ENCODE measurements at regions not wholly inside any gene's neighbourhood (a gene's known extent, or its start where the extent isn't known, plus 50 kb on each side); places are given as distances from the start of the nearest gene placed in this dataset.

- no peak overlapping the region for H3K4me3 ChIP-seq (ENCODE audit: insufficient read depth, low read length, poor library complexity, severe bottlenecking)
- no peak overlapping the region for H3K4me2 ChIP-seq (ENCODE audit: low read depth, low read length, poor library complexity, severe bottlenecking)
- no peak overlapping the region for H3K27ac ChIP-seq (ENCODE audit: low read depth, low read length)
- no peaks in the 10 kb centered on the region for H3K9me3 ChIP-seq (ENCODE audit: insufficient read depth, low read length)
- H3K36me3 ChIP-seq (ENCODE audit: low read length), result no peaks in the 10 kb centered on the region
- no peak overlapping the region for H2AFZ ChIP-seq (ENCODE audit: low read depth, low read length, severe bottlenecking)
- no peaks in the 10 kb centered on the region for H3K79me2 ChIP-seq (ENCODE audit: insufficient read depth, low read length)
- H4K20me1 ChIP-seq (ENCODE audit: low read depth, low read length), result no peaks in the 10 kb centered on the region
- TF ChIP-seq CTCF (IDR thresholded peaks at IDR 0.05; ENCODE audit: insufficient read depth, low read length, poor library complexity, severe bottlenecking), result no peak
- no peak for TF ChIP-seq EZH2phosphoT487 (conservative IDR thresholded peaks at IDR 0.05; ENCODE audit: low read length)
- H3K9me2 ChIP-seq (replicated peaks; ENCODE audit: insufficient read depth, low read length), result no peaks in the 10 kb centered on the region
- no peak overlapping the region for H3K9ac ChIP-seq (ENCODE audit: low read length)
- H3K27me3 ChIP-seq (ENCODE audit: low read length), result no peaks in the 10 kb centered on the region
- no peaks in the 10 kb centered on the region for H3F3A ChIP-seq (ENCODE audit: insufficient read depth)
Observed at GRCh38 chr10:8975535-8975934, 921.0 kb downstream of the GATA3 start.

- no peaks in the 10 kb centered on the region for H3K9me3 ChIP-seq (ENCODE audit: insufficient read depth, low read length)
- H2AFZ ChIP-seq (ENCODE audit: low read depth, low read length, severe bottlenecking), result no peak overlapping the region
- no peaks in the 10 kb centered on the region for H4K20me1 ChIP-seq (ENCODE audit: low read depth, low read length)
- no peak overlapping the region for H3K9ac ChIP-seq (ENCODE audit: low read length)
- H3K36me3 ChIP-seq (ENCODE audit: low read length), result no peaks in the 10 kb centered on the region
- no peaks in the 10 kb centered on the region for H3K79me2 ChIP-seq (ENCODE audit: insufficient read depth, low read length)
- no peak overlapping the region for H3K4me3 ChIP-seq (ENCODE audit: insufficient read depth, low read length, poor library complexity, severe bottlenecking)
- no peaks in the 10 kb centered on the region for H3F3A ChIP-seq (ENCODE audit: insufficient read depth)
- no peak for TF ChIP-seq EZH2phosphoT487 (conservative IDR thresholded peaks at IDR 0.05; ENCODE audit: low read length)
- no peaks in the 10 kb centered on the region for H3K27me3 ChIP-seq (ENCODE audit: low read length)
- no peak overlapping the region for H3K4me2 ChIP-seq (ENCODE audit: low read depth, low read length, poor library complexity, severe bottlenecking)
- no peak overlapping the region for H3K27ac ChIP-seq (ENCODE audit: low read depth, low read length)
- H3K9me2 ChIP-seq (replicated peaks; ENCODE audit: insufficient read depth, low read length), result no peaks in the 10 kb centered on the region
Observed at GRCh38 chr10:8978100-8978499, 923.6 kb downstream of the GATA3 start.

GRCh38 chr10:8979976-8980375 is 925.5 kb downstream of the GATA3 start:
- H2AFZ ChIP-seq (ENCODE audit: low read depth, low read length, severe bottlenecking), result no peak overlapping the region
- no peaks in the 10 kb centered on the region for H3K36me3 ChIP-seq (ENCODE audit: low read length)
- H3F3A ChIP-seq (ENCODE audit: insufficient read depth), result no peaks in the 10 kb centered on the region
- no peaks in the 10 kb centered on the region for H3K9me3 ChIP-seq (ENCODE audit: insufficient read depth, low read length)
- no peaks in the 10 kb centered on the region for H3K9me2 ChIP-seq (replicated peaks; ENCODE audit: insufficient read depth, low read length)
- H3K27me3 ChIP-seq (ENCODE audit: low read length), result no peaks in the 10 kb centered on the region
- no peaks in the 10 kb centered on the region for H3K79me2 ChIP-seq (ENCODE audit: insufficient read depth, low read length)
- TF ChIP-seq EZH2phosphoT487 (conservative IDR thresholded peaks at IDR 0.05; ENCODE audit: low read length) (no peak), CTCF (IDR thresholded peaks at IDR 0.05; ENCODE audit: insufficient read depth, low read length, poor library complexity, severe bottlenecking) (no peak)
- H3K9ac ChIP-seq (ENCODE audit: low read length), result no peak overlapping the region
- no peaks in the 10 kb centered on the region for H4K20me1 ChIP-seq (ENCODE audit: low read depth, low read length)
- H3K27ac ChIP-seq (ENCODE audit: low read depth, low read length), result no peak overlapping the region
- H3K4me3 ChIP-seq (ENCODE audit: insufficient read depth, low read length, poor library complexity, severe bottlenecking), result no peak overlapping the region
- H3K4me2 ChIP-seq (ENCODE audit: low read depth, low read length, poor library complexity, severe bottlenecking), result no peak overlapping the region

GRCh38 chr10:8981277-8981676 is 926.8 kb downstream of the GATA3 start:
- H3K79me2 ChIP-seq (ENCODE audit: insufficient read depth, low read length), result no peaks in the 10 kb centered on the region
- H3K27me3 ChIP-seq (ENCODE audit: low read length), result no peaks in the 10 kb centered on the region
- H3K4me3 ChIP-seq (ENCODE audit: insufficient read depth, low read length, poor library complexity, severe bottlenecking), result no peak overlapping the region
- H3K9ac ChIP-seq (ENCODE audit: low read length), result no peak overlapping the region
- no peak overlapping the region for H2AFZ ChIP-seq (ENCODE audit: low read depth, low read length, severe bottlenecking)
- H3K36me3 ChIP-seq (ENCODE audit: low read length), result no peaks in the 10 kb centered on the region
- no peak overlapping the region for H3K4me2 ChIP-seq (ENCODE audit: low read depth, low read length, poor library complexity, severe bottlenecking)
- H3K9me3 ChIP-seq (ENCODE audit: insufficient read depth, low read length), result no peaks in the 10 kb centered on the region
- no peaks in the 10 kb centered on the region for H3F3A ChIP-seq (ENCODE audit: insufficient read depth)
- H3K9me2 ChIP-seq (replicated peaks; ENCODE audit: insufficient read depth, low read length), result no peaks in the 10 kb centered on the region
- no peaks in the 10 kb centered on the region for H4K20me1 ChIP-seq (ENCODE audit: low read depth, low read length)
- H3K27ac ChIP-seq (ENCODE audit: low read depth, low read length), result no peak overlapping the region
- TF ChIP-seq CTCF (IDR thresholded peaks at IDR 0.05; ENCODE audit: insufficient read depth, low read length, poor library complexity, severe bottlenecking) (no peak), EZH2phosphoT487 (conservative IDR thresholded peaks at IDR 0.05; ENCODE audit: low read length) (no peak)
